HepG2 (cell line): ENCODE measurements at regions not wholly inside any gene's neighbourhood (a gene's known extent, or its start where the extent isn't known, plus 50 kb on each side); places are given as distances from the start of the nearest gene placed in this dataset.

Experiments
- ATAC-seq: fragments of 200-7000 bp; cut with Tn5 transposase; 3 replicates; pipeline ENCODE4 v1.9.1; 2020; ENCODE audit warnings: mild to moderate bottlenecking, moderate library complexity
- BruUV-seq: library from RNA; stranded (reverse); fragments of 400-500 nt; replicated peaks from 2 replicates; lab custom pipeline; 2021; lab: Mats Ljungman, UMichigan
- CTCF ChIA-PET: fragments of 300-600 bp; formaldehyde crosslinking; extraction: SDS; loops from one replicate; lab custom pipeline; 2021; ENCODE audit warnings: low total read pairs, inconsistent platforms, low intra/inter-chr PET ratio; lab: Yijun Ruan, JAX
- POLR2A ChIA-PET: fragments of 350-600 bp; sonication (Branson Sonifier 250); formaldehyde crosslinking; loops from one replicate; lab custom pipeline; 2020; ENCODE audit warnings: antibody characterized with exemption, inconsistent platforms; lab: Yijun Ruan, JAX
- DNase-seq: peaks from one replicate; pipeline ENCODE4 v3.0.0-alpha.2; 2015; ENCODE audit warnings: low spot score
- FAIRE-seq: peaks from 3 replicates; lab custom pipeline; 2011; peaks lifted over from hg19 to GRCh38; lab: Jason Lieb, UNC
- H2AFZ ChIP-seq: one replicate; pipeline ENCODE4 v1.6.1; 2011; ENCODE audit warnings: low read length, inconsistent platforms
- H3K27ac ChIP-seq: fragments of 300-600 bp; 3 replicates; pipeline ENCODE4 v1.8.0; 2011; ENCODE audit warnings: mixed run types, mild to moderate bottlenecking, mixed read lengths, low read length, inconsistent platforms; ENCODE audit not compliant: insufficient read depth; ENCODE audit errors: extremely low read length
- H3K27me3 ChIP-seq, 2 experiments: fragments of 200-600 bp in 1 of 2; 2 replicates in 1 of 2; 3 replicates in 1 of 2; pipeline versions ENCODE4 v1.6.0 to v1.8.0; 2011; ENCODE audit warnings: low read length in 2 of 2, mild to moderate bottlenecking in 2 of 2, moderate library complexity in 2 of 2, inconsistent platforms in 1 of 2; ENCODE audit not compliant: insufficient read depth in 2 of 2, control insufficient read depth in 1 of 2
- H3K36me3 ChIP-seq, 2 experiments: fragments of 200-600 bp in 1 of 2; replicated peaks in 1 of 2; 2 replicates in 1 of 2; 3 replicates in 1 of 2; pipeline versions ENCODE4 v1.5.1 to v1.8.0; 2011; ENCODE audit warnings: low read length in 2 of 2, inconsistent platforms in 1 of 2; ENCODE audit not compliant: insufficient read depth in 2 of 2, control insufficient read depth in 1 of 2
- H3K4me1 ChIP-seq: 2 replicates; pipeline ENCODE4 v1.5.1; 2012; ENCODE audit warnings: low read length, inconsistent platforms; ENCODE audit not compliant: insufficient read depth
- H3K4me2 ChIP-seq: 2 replicates; pipeline ENCODE4 v1.6.0; 2011; ENCODE audit warnings: low read depth, low read length, inconsistent platforms
- H3K4me3 ChIP-seq, 3 experiments: fragments of 200-600 bp in 1 of 3; sonication (generic), shearing (Covaris generic) in 1 of 3; replicated peaks in 1 of 3; 2 replicates each; pipeline ENCODE4 v1.5.1; 2011 to 2016; ENCODE audit warnings: low read length in 3 of 3, inconsistent platforms in 2 of 3, low read depth in 2 of 3, mild to moderate bottlenecking in 2 of 3, control low read depth in 1 of 3, mixed read lengths in 1 of 3; ENCODE audit not compliant: insufficient read depth in 1 of 3
- H3K79me2 ChIP-seq: one replicate; pipeline ENCODE4 v1.6.1; 2011; ENCODE audit warnings: low read length, inconsistent platforms; ENCODE audit not compliant: insufficient read depth
- H3K9ac ChIP-seq: 2 replicates; pipeline ENCODE4 v1.6.0; 2011; ENCODE audit warnings: mild to moderate bottlenecking, low read depth, low read length, inconsistent platforms; ENCODE audit not compliant: insufficient read depth
- H3K9me3 ChIP-seq: 2 replicates; pipeline ENCODE4 v1.5.1; 2012; ENCODE audit warnings: mild to moderate bottlenecking, low read length
- H4K20me1 ChIP-seq: 2 replicates; pipeline ENCODE4 v1.6.0; 2011; ENCODE audit warnings: inconsistent platforms, mild to moderate bottlenecking, low read length, moderate library complexity; ENCODE audit not compliant: insufficient read depth
- HMGXB3 ChIP-seq: sonication (generic); formaldehyde crosslinking; IDR thresholded peaks from 2 replicates; pipeline ENCODE4 v1.4.0; 2020; ENCODE audit warnings: missing genetic modification reagents, borderline replicate concordance
- IKZF1 ChIP-seq: fragments of 450-650 bp; IDR thresholded peaks from 2 replicates; pipeline ENCODE4 v1.7.1; 2016
- TFDP2 ChIP-seq: sonication (generic); formaldehyde crosslinking; IDR thresholded peaks from 2 replicates; pipeline ENCODE4 v1.4.0; 2020; ENCODE audit warnings: missing genetic modification reagents
- ZNF136 ChIP-seq: sonication (generic); formaldehyde crosslinking; IDR thresholded peaks from 2 replicates; pipeline ENCODE4 v1.8.1; 2022; ENCODE audit warnings: low read depth, mild to moderate bottlenecking, moderate library complexity, missing genetic modification reagents
- ZNF318 ChIP-seq: sonication (generic); formaldehyde crosslinking; IDR thresholded peaks from 2 replicates; pipeline ENCODE4 v1.4.0; 2020; ENCODE audit warnings: mild to moderate bottlenecking, missing genetic modification reagents
- ZSCAN12 ChIP-seq: sonication (generic); formaldehyde crosslinking; IDR thresholded peaks from 2 replicates; pipeline ENCODE4 v1.9.0; 2021; ENCODE audit warnings: mild to moderate bottlenecking, missing genetic modification reagents
- WGBS: methylation state at CpG from one replicate; pipeline ENCODE4 v1.1.6; 2017; ENCODE audit warnings: low lambda C conversion rate; 5-methylcytosine and 5-hydroxymethylcytosine counted together
- in situ Hi-C: cut with HindIII; loops from 2 replicates; pipeline ENCODE4 v1.10.0; 2017; ENCODE audit warnings: low pct_unique_long_range_greater_than_20kb; ENCODE audit not compliant: extremely low pct_ligation_motif_present
- intact Hi-C: fragments of 100-400 bp; cut with micrococcal nuclease; formaldehyde crosslinking; loops from one replicate; pipeline ENCODE4 v1.10.0; 2022; ENCODE audit not compliant: unreplicated experiment

GRCh38 chr17:13393841-13394710 lies 207.7 kb downstream of the HS3ST3A1 start (continued):
- TF ChIP-seq HMGXB3 (CRISPR knock-in tag) (no peak), IKZF1 (no peak)
- TF ChIP-seq, all 625 proteins: peak for 0

- Histone ChIP-seq H3K9ac (no peak overlapping the region), H3K27ac (no peak overlapping the region), H3K4me3 (no peak overlapping the region), H3K4me1 (peaks cover 19% of the 10 kb centered on the region), H2AFZ (no peak overlapping the region), H3K36me3 (no peaks in the 10 kb centered on the region), H3K9me3 (no peaks in the 10 kb centered on the region), H3K27me3 (no peaks in the 10 kb centered on the region), H4K20me1 (no peaks in the 10 kb centered on the region), H3K4me2 (no peak overlapping the region), H3K79me2 (no peaks in the 10 kb centered on the region)
- intact Hi-C loops (no loop called here), in situ Hi-C loops (no loop called here)
- 12% methylated on average over 1 of the region's 1 CpG for WGBS
- ChIA-PET POLR2A (no interaction called here), CTCF (no interaction called here)
- TF ChIP-seq ZNF136 (CRISPR knock-in tag) (no peak), ZSCAN12 (no peak), ZNF318 (no peak), TFDP2 (CRISPR knock-in tag) (no peak)
- DNase-seq (no peak), ATAC-seq (no peak), FAIRE-seq (no peak)
- no TSS peak for BruUV-seq
Measured at GRCh38 chr17:13387952-13388351, 213.8 kb downstream of the HS3ST3A1 start.
